Vagina (tissue), 2 donors: ENCODE measurements at regions not wholly inside any gene's neighbourhood (a gene's known extent, or its start where the extent isn't known, plus 50 kb on each side); places are given as distances from the start of the nearest gene placed in this dataset.

Experiments
- CTCF ChIP-seq, 3 experiments: fragments of 450-650 bp in 2 of 3; fragments of 200-600 bp in 1 of 3; sonication (generic) in 1 of 3; IDR thresholded peaks; one replicate each; pipeline ENCODE4 v1.5.1; 2017 to 2019; ENCODE audit warnings: antibody characterized with exemption in 3 of 3, mild to moderate bottlenecking in 2 of 3, moderate library complexity in 2 of 3
- POLR2A ChIP-seq, 2 donors: fragments of 450-650 bp; IDR thresholded peaks; one replicate each; pipeline ENCODE4 v1.6.1; 2017; ENCODE audit warnings: antibody characterized with exemption in 2 of 2, mild to moderate bottlenecking in 2 of 2, moderate library complexity in 2 of 2
- POLR2AphosphoS5 ChIP-seq, 2 donors: sonication (generic); formaldehyde crosslinking; IDR thresholded peaks; one replicate each; pipeline ENCODE4 v1.9.0; 2017; ENCODE audit warnings: antibody characterized with exemption in 2 of 2, mild to moderate bottlenecking in 2 of 2, low read depth in 1 of 2; ENCODE audit not compliant: insufficient read depth in 1 of 2

GRCh38 chr7:25295387-25295786, 67.1 kb upstream of the NPVF start:
- TF ChIP-seq CTCF (IDR thresholded peaks at IDR 0.05) (no peak), POLR2A (IDR thresholded peaks at IDR 0.05) (no peak), POLR2AphosphoS5 (IDR thresholded peaks at IDR 0.05; ENCODE audit: insufficient read depth in 1 of 2, low read depth in 1 of 2) (no peak)
